Middle frontal gyrus (tissue), 1 donor: ENCODE measurements at regions not wholly inside any gene's neighbourhood (a gene's known extent, or its start where the extent isn't known, plus 50 kb on each side); places are given as distances from the start of the nearest gene placed in this dataset.

Source experiments
- DNase-seq: peaks from one replicate; pipeline ENCODE4 v3.0.0-alpha.2; 2015; ENCODE audit warnings: low spot score; ENCODE audit errors: extremely low spot score

- no peak for DNase-seq
Measured at GRCh38 chr4:17336986-17337385, 174.9 kb downstream of the QDPR start.

GRCh38 chr4:17336524-17336961, 175.3 kb downstream of the QDPR start:
- no peak for DNase-seq

- DNase-seq = no peak
Measured at GRCh38 chr4:17336069-17336468, 175.8 kb downstream of the QDPR start.

- DNase-seq = no peak
Measured at GRCh38 chr4:17335371-17335770, 176.5 kb downstream of the QDPR start.

- no peak for DNase-seq
Measured at GRCh38 chr4:17332478-17332877, 179.4 kb downstream of the QDPR start.

- DNase-seq = no peak
Measured at GRCh38 chr4:17329046-17329445, 182.8 kb downstream of the QDPR start.

GRCh38 chr4:17328141-17328815, 183.6 kb downstream of the QDPR start:
- no peak for DNase-seq

GRCh38 chr4:17327591-17327990, 184.3 kb downstream of the QDPR start:
- DNase-seq = no peak

GRCh38 chr4:17326756-17327155, 185.1 kb downstream of the QDPR start:
- no peak for DNase-seq

GRCh38 chr4:17325098-17325497, 186.8 kb downstream of the QDPR start:
- no peak for DNase-seq

GRCh38 chr4:17324386-17324830, 187.5 kb downstream of the QDPR start:
- DNase-seq = peak; percentile 36

GRCh38 chr4:17323554-17324385, 188.1 kb downstream of the QDPR start:
- no peak for DNase-seq

GRCh38 chr4:17322514-17322913, 189.4 kb downstream of the QDPR start:
- no peak for DNase-seq

- DNase-seq = no peak
Measured at GRCh38 chr4:17320046-17320445, 191.8 kb downstream of the QDPR start.

- DNase-seq = no peak
Measured at GRCh38 chr4:17317526-17317925, 194.4 kb downstream of the QDPR start.

GRCh38 chr4:17316566-17316965, 195.3 kb downstream of the QDPR start:
- DNase-seq = no peak

- DNase-seq = no peak
Measured at GRCh38 chr4:17315459-17315858, 196.4 kb downstream of the QDPR start.

GRCh38 chr4:17313194-17313593, 198.7 kb downstream of the QDPR start:
- DNase-seq = no peak

GRCh38 chr4:17310269-17310652, 201.6 kb downstream of the QDPR start:
- no peak for DNase-seq

GRCh38 chr4:17309567-17310268, 202.2 kb downstream of the QDPR start:
- no peak for DNase-seq

- DNase-seq = no peak
Measured at GRCh38 chr4:17301869-17302268, 210.0 kb downstream of the QDPR start.

GRCh38 chr4:17301266-17301665, 210.6 kb downstream of the QDPR start:
- DNase-seq = no peak
